Spinal cord (tissue), 9 donors: ENCODE measurements at regions not wholly inside any gene's neighbourhood (a gene's known extent, or its start where the extent isn't known, plus 50 kb on each side); places are given as distances from the start of the nearest gene placed in this dataset.
A peak's percentile ranks its signal among the peaks of the same experiment; 100 is the strongest.
"Not testable (repeated sequence)": the region's sequence is repeated elsewhere in the genome, so short reads cannot be mapped to it uniquely, and the experiment has no call there.

Experiments
- DNase-seq, 6 donors: peaks; one replicate each; pipeline versions ENCODE4 v3.0.0 to v3.0.0-alpha.2; 2013 to 2015; ENCODE audit warnings: low spot score in 6 of 6, low read depth in 4 of 6
- H3K27ac ChIP-seq: one replicate; pipeline ENCODE4 v1.5.1; 2013; ENCODE audit warnings: low read depth, low read length, control low read depth
- H3K27me3 ChIP-seq: one replicate; pipeline ENCODE4 v1.6.1; 2013; ENCODE audit warnings: low read length; ENCODE audit not compliant: control insufficient read depth, insufficient read depth
- H3K36me3 ChIP-seq: one replicate; pipeline ENCODE4 v1.6.1; 2013; ENCODE audit warnings: low read length; ENCODE audit not compliant: control insufficient read depth, insufficient read depth
- H3K4me1 ChIP-seq: one replicate; pipeline ENCODE4 v1.6.1; 2013; ENCODE audit warnings: low read length; ENCODE audit not compliant: control insufficient read depth, insufficient read depth
- H3K4me3 ChIP-seq: one replicate; pipeline ENCODE4 v1.5.1; 2013; ENCODE audit warnings: low read depth, low read length, control low read depth
- H3K9me3 ChIP-seq: one replicate; pipeline ENCODE4 v1.6.1; 2013; ENCODE audit warnings: low read length; ENCODE audit not compliant: control insufficient read depth, insufficient read depth
- WGBS: methylation state at CpG from one replicate; pipeline ENCODE4 v1.1.5; 2013; ENCODE audit warnings: missing lambda C conversion rate; ENCODE audit not compliant: insufficient coverage; 5-methylcytosine and 5-hydroxymethylcytosine counted together
- donor health status: healthy.

GRCh38 chr5:147095740-147096139 lies 139.1 kb upstream of the STK32A start:
- H3K27ac ChIP-seq: no peak overlapping the region
- H3K36me3 ChIP-seq: no peaks in the 10 kb centered on the region
- no peaks in the 10 kb centered on the region for H3K4me1 ChIP-seq
- H3K27me3 ChIP-seq: no peaks in the 10 kb centered on the region
- H3K4me3 ChIP-seq: no peak overlapping the region
- no peaks in the 10 kb centered on the region for H3K9me3 ChIP-seq
- no peak for DNase-seq
- WGBS: 53% methylated on average over 1 of the region's 2 CpGs

GRCh38 chr5:147098233-147098790 lies 136.5 kb upstream of the STK32A start:
- H3K4me1 ChIP-seq: no peaks in the 10 kb centered on the region
- no peak overlapping the region for H3K27ac ChIP-seq
- H3K27me3 ChIP-seq: no peaks in the 10 kb centered on the region
- WGBS: 3% methylated on average over 2 of the region's 5 CpGs
- H3K36me3 ChIP-seq: no peaks in the 10 kb centered on the region
- no peaks in the 10 kb centered on the region for H3K9me3 ChIP-seq
- no peak overlapping the region for H3K4me3 ChIP-seq
- DNase-seq: peak in 4 of 6 donors; percentile 50 to 87 (median 62)

DNA sequence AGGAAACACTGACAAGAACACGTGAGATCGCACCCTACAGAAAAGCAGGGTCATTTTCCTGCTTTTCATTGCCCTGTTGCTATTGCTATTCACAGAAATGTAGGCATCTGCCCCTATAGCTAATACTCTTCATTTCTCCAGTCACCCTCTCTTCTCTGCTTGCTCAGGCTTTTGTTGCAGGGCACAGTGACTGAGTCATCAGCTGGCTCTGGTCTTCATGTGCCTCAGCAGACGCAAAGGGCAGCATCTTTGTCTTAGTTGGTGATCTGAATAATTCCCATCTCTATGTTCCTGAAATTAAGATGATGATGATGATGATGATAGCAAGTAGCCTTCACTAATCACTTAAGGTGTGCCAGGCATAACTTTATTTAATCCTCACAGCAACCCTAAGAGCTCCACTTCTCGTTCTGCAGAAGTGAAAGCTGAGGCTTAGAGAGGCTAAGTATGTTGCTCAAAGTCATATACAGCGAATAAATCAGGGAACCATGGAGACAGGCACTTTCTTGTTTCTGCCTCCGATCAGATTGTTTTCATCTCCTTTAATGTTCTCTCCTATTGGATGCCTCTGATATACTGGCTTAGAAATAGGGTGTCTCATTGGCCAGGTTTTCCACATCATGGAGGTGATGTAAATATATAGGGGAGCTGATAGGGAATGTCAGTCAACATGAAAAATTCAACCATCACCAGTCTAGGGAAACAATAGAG lies 133.0 kb upstream of the STK32A start:
- WGBS: 83% methylated on average over 2 of the region's 6 CpGs
- Histone ChIP-seq H3K9me3 (no peaks in the 10 kb centered on the region), H3K4me1 (no peaks in the 10 kb centered on the region), H3K4me3 (no peak overlapping the region), H3K27ac (no peak overlapping the region), H3K36me3 (no peaks in the 10 kb centered on the region), H3K27me3 (no peaks in the 10 kb centered on the region)
- peak in 2 of 6 donors; percentile 17 to 46 for DNase-seq

- WGBS: 69% methylated on average over 1 of the region's 1 CpG
- DNase-seq: no peak
Measured at GRCh38 chr5:147112899-147113298, 121.9 kb upstream of the STK32A start.

DNA sequence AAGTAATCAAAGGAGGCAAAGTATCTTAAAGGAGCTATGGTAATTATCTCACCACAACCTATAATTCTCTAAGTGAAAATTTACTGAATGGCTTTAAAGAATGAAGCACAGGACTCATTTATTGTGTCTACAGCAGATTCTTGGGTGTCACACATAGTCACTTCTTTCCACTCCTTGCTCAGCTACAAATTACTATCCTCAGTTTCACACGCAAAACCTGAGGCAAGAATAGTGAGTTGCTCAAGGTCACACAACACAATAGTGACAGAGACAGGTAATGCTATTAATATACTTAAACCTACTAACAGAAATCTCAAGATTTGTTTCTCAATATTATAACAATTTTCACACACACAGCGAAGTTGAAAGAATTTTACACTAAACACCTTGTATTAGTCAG lies 120.9 kb upstream of the STK32A start:
- WGBS: no CpG with 5 or more reads among the region's 2 CpGs
- H3K36me3 ChIP-seq: no peaks in the 10 kb centered on the region
- H3K27ac ChIP-seq: no peak overlapping the region
- H3K27me3 ChIP-seq: no peaks in the 10 kb centered on the region
- H3K9me3 ChIP-seq: no peaks in the 10 kb centered on the region
- H3K4me3 ChIP-seq: no peak overlapping the region
- H3K4me1 ChIP-seq: no peaks in the 10 kb centered on the region
- no peak for DNase-seq

More at GRCh38 chr5:147112899-147113298, 121.9 kb upstream of the STK32A start:
- Histone ChIP-seq H3K27ac (no peak overlapping the region), H3K4me1 (no peaks in the 10 kb centered on the region), H3K27me3 (no peaks in the 10 kb centered on the region), H3K36me3 (no peaks in the 10 kb centered on the region), H3K9me3 (no peaks in the 10 kb centered on the region), H3K4me3 (no peak overlapping the region)

- DNase-seq, H3K36me3 ChIP-seq, H3K27ac ChIP-seq, H3K4me3 ChIP-seq, H3K9me3 ChIP-seq, H3K4me1 ChIP-seq, H3K27me3 ChIP-seq: not testable (repeated sequence)
Measured at GRCh38 chr5:147139759-147140158, 95.1 kb upstream of the STK32A start.

DNA sequence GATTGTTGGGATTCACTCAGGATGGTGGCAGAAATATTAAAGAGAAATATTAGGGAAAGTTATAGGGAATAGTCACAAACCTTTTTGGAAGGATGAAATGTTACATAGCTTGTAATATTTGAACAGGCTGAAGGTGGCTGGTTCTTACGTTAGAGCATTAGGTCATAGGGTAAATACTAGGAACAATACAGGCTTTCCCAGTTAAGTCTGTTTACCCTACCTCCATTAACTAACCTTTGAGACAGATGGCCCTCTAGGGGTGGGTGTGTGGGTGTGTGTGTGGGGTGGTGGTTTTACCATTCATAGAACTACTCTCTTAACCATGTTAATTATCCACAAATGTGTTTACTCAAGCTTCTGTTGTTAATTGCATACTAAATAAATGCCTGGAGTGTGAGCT lies 94.3 kb upstream of the STK32A start:
- H3K4me3 ChIP-seq: no peak overlapping the region
- WGBS: no CpG with 5 or more reads among the region's 1 CpG

GRCh38 chr5:147141580-147141979 lies 93.2 kb upstream of the STK32A start:
- H3K4me3 ChIP-seq, DNase-seq, H3K27me3 ChIP-seq, H3K4me1 ChIP-seq, H3K9me3 ChIP-seq, H3K27ac ChIP-seq, H3K36me3 ChIP-seq: not testable (repeated sequence)
- WGBS: 70% methylated on average over 2 of the region's 2 CpGs

More for the DNA sequence above, 94.3 kb upstream of the STK32A start:
- no peak overlapping the region for H3K27ac ChIP-seq
- no peaks in the 10 kb centered on the region for H3K4me1 ChIP-seq
- DNase-seq: no peak
- no peaks in the 10 kb centered on the region for H3K27me3 ChIP-seq
- no peaks in the 10 kb centered on the region for H3K36me3 ChIP-seq
- no peaks in the 10 kb centered on the region for H3K9me3 ChIP-seq

DNA sequence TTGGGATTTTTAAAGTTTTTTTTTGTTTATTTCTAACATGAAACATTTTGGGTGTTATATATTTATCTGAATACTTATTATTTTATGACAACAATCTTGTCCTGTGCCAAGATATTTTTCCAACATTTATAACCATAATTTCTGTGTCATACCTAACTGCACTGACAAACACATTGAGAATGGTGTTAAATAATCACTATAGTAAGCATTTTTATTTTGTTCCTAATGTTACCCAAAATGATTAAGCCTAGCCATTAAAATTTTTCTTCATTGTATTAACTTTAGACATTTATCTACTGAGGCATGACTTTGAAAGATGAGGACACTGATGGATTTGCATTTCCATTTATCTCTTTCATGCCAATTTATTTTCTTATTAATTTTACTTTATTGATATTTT lies 91.6 kb upstream of the STK32A start:
- Histone ChIP-seq H3K36me3 (no peaks in the 10 kb centered on the region), H3K27ac (no peak overlapping the region), H3K4me3 (no peak overlapping the region), H3K4me1 (no peaks in the 10 kb centered on the region), H3K9me3 (no peaks in the 10 kb centered on the region), H3K27me3 (no peaks in the 10 kb centered on the region)
- no peak for DNase-seq

DNA sequence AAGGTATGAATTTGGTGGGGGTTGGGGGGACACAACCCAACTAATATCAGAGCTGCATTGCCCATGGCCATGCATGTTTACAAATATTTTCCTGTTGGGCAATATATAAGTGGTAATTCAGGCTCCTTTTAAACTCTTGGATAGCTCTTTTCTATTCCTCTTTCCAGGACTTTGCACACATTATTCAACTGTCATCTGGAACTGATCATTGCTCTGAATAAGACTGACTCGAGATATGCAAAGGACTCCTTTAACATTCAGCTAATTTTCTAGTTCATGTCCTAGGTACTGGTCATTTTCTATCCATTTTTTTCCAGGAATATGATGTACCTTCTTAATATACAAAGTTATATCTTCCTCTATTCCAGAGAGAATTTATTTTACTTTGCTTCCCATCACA lies 89.5 kb upstream of the STK32A start:
- no peak overlapping the region for H3K4me3 ChIP-seq
- 86% methylated on average over 1 of the region's 1 CpG for WGBS
- no peaks in the 10 kb centered on the region for H3K9me3 ChIP-seq

More for the DNA sequence above, 89.5 kb upstream of the STK32A start:
- Histone ChIP-seq H3K4me1 (no peaks in the 10 kb centered on the region), H3K36me3 (no peaks in the 10 kb centered on the region), H3K27me3 (no peaks in the 10 kb centered on the region), H3K27ac (no peak overlapping the region)
- DNase-seq: no peak
